GM12878 (cell line): ENCODE measurements at regions not wholly inside any gene's neighbourhood (a gene's known extent, or its start where the extent isn't known, plus 50 kb on each side); places are given as distances from the start of the nearest gene placed in this dataset.

Source experiments
- ATAC-seq: fragments of 200-7000 bp; cut with Tn5 transposase; 3 replicates; pipeline ENCODE4 v1.9.1; 2020; ENCODE audit warnings: mild to moderate bottlenecking, moderate library complexity
- BruUV-seq: library from RNA; stranded (reverse); fragments of 400-500 nt; replicated peaks from 2 replicates; lab custom pipeline; 2021; lab: Mats Ljungman, UMichigan
- CTCF ChIA-PET: fragments of 300-600 bp; sonication (Branson Sonifier 250); formaldehyde crosslinking; extraction: SDS; loops from one replicate; lab custom pipeline; 2021; ENCODE audit warnings: inconsistent platforms; lab: Yijun Ruan, JAX
- POLR2A ChIA-PET: fragments of 350-600 bp; formaldehyde crosslinking; extraction: SDS; loops from one replicate; lab custom pipeline; 2021; ENCODE audit warnings: inconsistent platforms; lab: Charles Lee
- RAD21 ChIA-PET: fragments of 300-600 bp; sonication (Branson Sonifier 250); formaldehyde crosslinking; loops from one replicate; lab custom pipeline; 2023; ENCODE audit warnings: antibody characterized with exemption; ENCODE audit not compliant: unreplicated experiment; lab: Charles Lee
- SMC1A ChIA-PET: fragments of 300-600 bp; sonication (Branson Sonifier 250); formaldehyde crosslinking; loops from one replicate; lab custom pipeline; 2023; ENCODE audit not compliant: unreplicated experiment, uncharacterized antibody; lab: Charles Lee
- DNase-seq: peaks from one replicate; pipeline ENCODE4 v3.0.0-alpha.2; 2011; ENCODE audit warnings: low read depth, low spot score
- FAIRE-seq: peaks from 3 replicates; lab custom pipeline; 2011; peaks lifted over from hg19 to GRCh38; lab: Jason Lieb, UNC
- H2AFZ ChIP-seq: 2 replicates; pipeline ENCODE4 v1.6.0; 2011; ENCODE audit warnings: low read depth, low read length, control low read depth; ENCODE audit not compliant: control insufficient read depth
- H3K27ac ChIP-seq: 2 replicates; pipeline ENCODE4 v1.5.1; 2011; ENCODE audit warnings: control low read depth; ENCODE audit not compliant: control insufficient read depth, insufficient read depth
- H3K27me3 ChIP-seq, 2 experiments: replicated peaks in 1 of 2; 2 replicates each; pipeline versions ENCODE4 v1.6.0 to v1.6.1; 2011; ENCODE audit warnings: low read length in 1 of 2; ENCODE audit not compliant: control insufficient read depth in 2 of 2, insufficient read depth in 2 of 2
- H3K36me3 ChIP-seq, 2 experiments: 2 replicates each; pipeline ENCODE4 v1.5.1; 2011; ENCODE audit warnings: low read length in 1 of 2; ENCODE audit not compliant: control insufficient read depth in 2 of 2, insufficient read depth in 2 of 2
- H3K4me1 ChIP-seq: 2 replicates; pipeline ENCODE4 v1.6.1; 2011; ENCODE audit warnings: mild to moderate bottlenecking, low read length, moderate library complexity, mixed read lengths; ENCODE audit not compliant: control insufficient read depth, insufficient read depth
- H3K4me2 ChIP-seq: 2 replicates; pipeline ENCODE4 v1.6.0; 2011; ENCODE audit warnings: control low read depth; ENCODE audit not compliant: control insufficient read depth, insufficient read depth
- H3K4me3 ChIP-seq: fragments of 200-600 bp; sonication (generic); 2 replicates; pipeline ENCODE4 v1.5.1; 2016
- H3K79me2 ChIP-seq: 2 replicates; pipeline ENCODE4 v1.6.0; 2011; ENCODE audit warnings: low read length; ENCODE audit not compliant: control insufficient read depth, insufficient read depth
- H3K9ac ChIP-seq: 2 replicates; pipeline ENCODE4 v1.8.0; 2011; ENCODE audit warnings: low read length, control low read depth, mixed read lengths; ENCODE audit not compliant: control insufficient read depth, insufficient read depth
- H3K9me3 ChIP-seq: replicated peaks from 3 replicates; pipeline ENCODE4 v1.5.1; 2011; ENCODE audit warnings: mild to moderate bottlenecking, low read length; ENCODE audit not compliant: control insufficient read depth, insufficient read depth
- H4K20me1 ChIP-seq: 2 replicates; pipeline ENCODE4 v1.6.0; 2011; ENCODE audit not compliant: control insufficient read depth, insufficient read depth
- CBX5 ChIP-seq: sonication (generic); IDR thresholded peaks from 2 replicates; pipeline ENCODE4 v1.6.1; 2016; ENCODE audit warnings: low read depth, moderate library complexity, mild to moderate bottlenecking, inconsistent platforms
- EZH2 ChIP-seq: IDR thresholded peaks from 2 replicates; pipeline ENCODE4 v1.6.1; 2012; ENCODE audit warnings: low read depth, mild to moderate bottlenecking, control low read depth, inconsistent platforms, low read length, borderline replicate concordance; ENCODE audit not compliant: control insufficient read depth
- MYB ChIP-seq: fragments of 150-350 bp; IDR thresholded peaks from 2 replicates; pipeline ENCODE4 v1.6.1; 2014; ENCODE audit warnings: mild to moderate bottlenecking, low read depth, low read length, borderline replicate concordance
- PAX5 ChIP-seq: IDR thresholded peaks from 2 replicates; pipeline ENCODE4 v1.6.1; 2011; ENCODE audit warnings: low read depth, low read length, borderline replicate concordance
- RUNX3 ChIP-seq: IDR thresholded peaks from 2 replicates; pipeline ENCODE4 v1.6.1; 2012; ENCODE audit warnings: low read length, inconsistent platforms
- SMC3 ChIP-seq: IDR thresholded peaks from 2 replicates; pipeline ENCODE4 v1.6.1; 2011; ENCODE audit warnings: low read length, improper control_type of control experiment, borderline replicate concordance
- SP1 ChIP-seq: IDR thresholded peaks from one replicate; pipeline ENCODE4 v1.6.1; 2011; ENCODE audit warnings: low read depth, low read length
- SREBF2 ChIP-seq: IDR thresholded peaks from 2 replicates; pipeline ENCODE4 v1.6.1; 2012; ENCODE audit warnings: mild to moderate bottlenecking, low read length
- USF1 ChIP-seq: IDR thresholded peaks from 2 replicates; pipeline ENCODE4 v1.6.1; 2011; ENCODE audit warnings: borderline replicate concordance, low read depth, mild to moderate bottlenecking, moderate library complexity, mixed read lengths, low read length; ENCODE audit not compliant: insufficient read depth; ENCODE audit errors: extremely low read length
- ZBED1 ChIP-seq: IDR thresholded peaks from 2 replicates; pipeline ENCODE4 v1.6.1; 2016; ENCODE audit warnings: borderline replicate concordance
- ZNF592 ChIP-seq: fragments of 450-650 bp; IDR thresholded peaks from 2 replicates; pipeline ENCODE4 v1.6.1; 2017; ENCODE audit warnings: mild to moderate bottlenecking, moderate library complexity
- WGBS: methylation state at CpG from one replicate; pipeline ENCODE4 v1.1.6; 2016; ENCODE audit warnings: low lambda C conversion rate; ENCODE audit not compliant: insufficient replicate concordance, insufficient coverage; ENCODE audit errors: missing lambda C conversion rate; 5-methylcytosine and 5-hydroxymethylcytosine counted together
- in situ Hi-C: fragments of 300-500 bp; cut with MboI; formaldehyde crosslinking; loops from 9 replicates; pipeline ENCODE4 v1.14.3; 2018; ENCODE audit warnings: mixed read lengths
- intact Hi-C: fragments of 100-400 bp; cut with micrococcal nuclease; formaldehyde crosslinking; loops from one replicate; pipeline ENCODE4 v1.14.2; 2022; ENCODE audit not compliant: unreplicated experiment
- TF ChIP-seq, protein P1 (sequence below): IDR thresholded peaks from 2 replicates; pipeline ENCODE4 v1.6.1; 2011; ENCODE audit warnings: mild to moderate bottlenecking, low read depth, low read length, moderate library complexity; ENCODE audit not compliant: insufficient replicate concordance

GRCh38 chr3:144426967-144427366 is 455.3 kb downstream of the DIPK2A start:
- FAIRE-seq (no peak), ATAC-seq (no peak), DNase-seq (no peak)
- Histone ChIP-seq H3K79me2 (no peaks in the 10 kb centered on the region), H3K36me3 (no peaks in the 10 kb centered on the region), H3K4me1 (no peaks in the 10 kb centered on the region), H3K9ac (no peak overlapping the region), H3K27me3 (no peaks in the 10 kb centered on the region), H2AFZ (no peak overlapping the region), H4K20me1 (no peaks in the 10 kb centered on the region), H3K4me2 (no peak overlapping the region), H3K9me3 (no peaks in the 10 kb centered on the region; the same call in 2 of the 3 replicates), H3K27ac (no peak overlapping the region), H3K4me3 (no peak overlapping the region)
- POLR2A ChIA-PET: no interaction called here
- WGBS: 66% methylated on average over 4 of the region's 4 CpGs
- RAD21 ChIA-PET: no interaction called here
- intact Hi-C loops: no loop called here
- no TSS peak for BruUV-seq
- TF ChIP-seq, protein P1, sequence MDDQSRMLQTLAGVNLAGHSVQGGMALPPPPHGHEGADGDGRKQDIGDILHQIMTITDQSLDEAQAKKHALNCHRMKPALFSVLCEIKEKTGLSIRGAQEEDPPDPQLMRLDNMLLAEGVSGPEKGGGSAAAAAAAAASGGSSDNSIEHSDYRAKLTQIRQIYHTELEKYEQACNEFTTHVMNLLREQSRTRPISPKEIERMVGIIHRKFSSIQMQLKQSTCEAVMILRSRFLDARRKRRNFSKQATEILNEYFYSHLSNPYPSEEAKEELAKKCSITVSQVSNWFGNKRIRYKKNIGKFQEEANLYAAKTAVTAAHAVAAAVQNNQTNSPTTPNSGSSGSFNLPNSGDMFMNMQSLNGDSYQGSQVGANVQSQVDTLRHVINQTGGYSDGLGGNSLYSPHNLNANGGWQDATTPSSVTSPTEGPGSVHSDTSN: no peak
- TF ChIP-seq MYB (no peak), PAX5 (no peak), SMC3 (no peak), ZBED1 (no peak)
- SMC1A ChIA-PET: no interaction called here
- CTCF ChIA-PET: no interaction called here
- in situ Hi-C loops: no loop called here

- in situ Hi-C loops: loop anchor here (10.0 kb wide), 1 partner anchor 455 kb away; the partner anchor contains the start of gene DIPK2A
- no peaks in the 10 kb centered on the region; the same call in 2 of the 3 replicates for H3K9me3 ChIP-seq
- ATAC-seq: peak; percentile 89
- no peaks in the 10 kb centered on the region for H4K20me1 ChIP-seq
- 9% methylated on average over 3 of the region's 3 CpGs for WGBS
- no peaks in the 10 kb centered on the region for H3K36me3 ChIP-seq
- peak; percentile 83 for FAIRE-seq
- no peak overlapping the region; the same call in 1 of the 2 replicates for H3K4me2 ChIP-seq
- no peak overlapping the region for H3K9ac ChIP-seq
- peak; percentile 74 for DNase-seq
- ChIA-PET POLR2A (no interaction called here), SMC1A (no interaction called here), CTCF (interaction anchor here (0.7 kb wide), 1 partner anchor 467 kb away, joined by 3 read pairs; no protein-coding TSS in a partner anchor), RAD21 (no interaction called here)
- no peaks in the 10 kb centered on the region for H3K27me3 ChIP-seq
- no peaks in the 10 kb centered on the region for H3K79me2 ChIP-seq
- no peak overlapping the region for H2AFZ ChIP-seq
- H3K4me1 ChIP-seq: no peaks in the 10 kb centered on the region
- H3K27ac ChIP-seq: no peak overlapping the region
- BruUV-seq: no TSS peak
- no peak overlapping the region for H3K4me3 ChIP-seq
- intact Hi-C loops: loop anchor here (5.0 kb wide), 1 partner anchor 457 kb away; the partner anchor contains the start of gene DIPK2A
- TF ChIP-seq PAX5: peak; percentile 60; the same call in 1 of the 2 replicates
- TF ChIP-seq SREBF2: no peak
- no peak for TF ChIP-seq EZH2
- 0 out of 2 replicates have a peak, but pooled peaks have one; percentile 61 for TF ChIP-seq CBX5
- TF ChIP-seq USF1: no peak
- TF ChIP-seq ZNF592: no peak
- peak; percentile 88 for TF ChIP-seq RUNX3
- peak; percentile 21 for TF ChIP-seq SP1
Measured at GRCh38 chr3:144429719-144430121, 458.1 kb downstream of the DIPK2A start.
